C1 segment of cervical spinal cord (tissue), 14 donors: ENCODE measurements at regions not wholly inside any gene's neighbourhood (a gene's known extent, or its start where the extent isn't known, plus 50 kb on each side); places are given as distances from the start of the nearest gene placed in this dataset.
"Not testable (repeated sequence)": the region's sequence is repeated elsewhere in the genome, so short reads cannot be mapped to it uniquely, and the experiment has no call there.

ENCODE experiments used
- DNase-seq, 14 donors: peaks; one replicate each; lab custom pipeline; 2025; lab: John Stamatoyannopoulos, UW

- DNase-seq: no peak
Measured at GRCh38 chr2:53208815-53209214, 558.8 kb upstream of the CHAC2 start.

DNA sequence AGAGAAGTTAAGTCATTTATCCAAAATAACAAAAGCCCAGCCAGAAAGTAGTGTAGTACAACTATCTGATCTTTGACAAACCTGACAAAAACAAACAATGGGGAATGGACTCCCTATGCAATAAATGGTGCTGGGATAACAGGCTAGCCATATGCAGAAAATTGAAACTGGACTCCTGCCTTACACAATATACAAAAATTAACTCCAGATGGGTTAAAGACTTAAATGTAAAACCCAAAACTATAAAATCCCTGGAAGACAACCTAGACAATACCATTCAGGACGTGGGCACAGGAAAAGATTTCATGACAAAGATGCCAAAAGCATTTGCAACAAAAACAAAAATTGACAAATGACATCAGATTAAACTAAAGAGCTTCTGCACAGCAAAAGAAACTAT lies 561.4 kb upstream of the CHAC2 start:
- not testable (repeated sequence) for DNase-seq

DNA sequence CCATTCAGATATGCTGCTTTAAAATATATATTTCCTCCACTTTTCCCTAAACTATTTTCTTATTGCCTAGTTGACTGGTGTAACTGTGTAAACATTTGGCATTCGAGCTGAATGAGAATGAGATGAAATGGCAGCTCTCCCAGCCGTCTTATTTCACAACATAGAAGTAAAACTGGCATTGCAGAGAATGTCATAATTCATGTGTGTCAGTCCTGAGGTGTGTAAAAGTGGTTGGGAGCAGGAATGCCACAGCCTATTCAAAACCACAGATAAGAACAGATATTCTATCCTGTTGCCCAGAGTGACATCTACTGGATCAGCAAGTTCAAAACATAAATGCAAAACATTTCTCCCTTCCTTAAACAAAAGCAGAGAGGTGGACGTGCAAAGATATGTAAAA lies 565.5 kb upstream of the CHAC2 start:
- DNase-seq: peak in 1 of 14 donors; percentile 7

DNA sequence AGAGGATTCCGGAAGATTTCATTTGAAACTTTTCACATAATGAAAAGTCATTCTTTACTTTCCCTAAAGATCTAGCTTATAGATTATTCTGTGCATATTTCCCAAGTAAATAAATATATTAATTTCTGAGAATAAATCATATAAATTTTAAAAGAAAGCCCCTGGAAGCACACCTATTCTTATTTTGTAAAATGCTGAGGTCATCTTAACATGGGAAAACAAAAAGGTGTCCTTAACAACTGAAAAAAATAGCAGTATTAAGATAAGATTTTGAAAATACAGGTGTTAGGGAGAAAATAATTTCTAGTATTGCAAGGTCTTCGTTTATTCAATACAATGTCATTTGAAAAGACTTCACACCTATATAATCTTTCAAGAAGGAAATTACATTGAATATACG lies 567.5 kb upstream of the CHAC2 start:
- DNase-seq: no peak

DNA sequence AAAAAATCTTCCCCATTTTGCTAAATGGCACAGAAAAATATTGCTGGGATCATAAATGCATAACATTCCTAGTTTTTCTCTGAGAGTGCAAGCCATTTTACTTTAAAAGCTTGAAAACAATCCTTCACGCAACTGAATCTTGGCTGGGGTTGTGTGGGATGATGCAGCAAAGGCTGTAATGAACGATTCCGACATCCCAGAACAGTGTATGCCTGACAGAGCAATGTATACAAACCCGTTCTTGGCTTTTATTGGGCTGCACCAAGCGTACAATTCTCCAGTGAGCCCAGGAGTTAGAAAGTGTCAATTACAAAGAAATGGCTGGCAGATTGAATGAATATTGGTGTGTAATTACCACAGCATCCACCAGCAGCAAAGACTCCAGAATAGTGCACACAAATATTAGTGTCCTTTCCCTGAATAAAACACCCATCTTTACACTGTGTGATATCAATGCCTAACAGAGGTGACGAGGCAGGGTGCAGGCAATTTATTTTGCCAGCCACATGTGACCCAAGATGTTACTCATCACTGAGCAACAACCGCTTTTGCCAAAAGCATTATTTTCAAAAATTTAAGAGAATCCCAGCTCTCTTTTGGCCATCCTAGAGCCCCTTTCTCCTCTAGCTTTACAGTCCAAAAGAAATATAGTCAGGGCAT lies 578.6 kb upstream of the CHAC2 start:
- DNase-seq: no peak

DNA sequence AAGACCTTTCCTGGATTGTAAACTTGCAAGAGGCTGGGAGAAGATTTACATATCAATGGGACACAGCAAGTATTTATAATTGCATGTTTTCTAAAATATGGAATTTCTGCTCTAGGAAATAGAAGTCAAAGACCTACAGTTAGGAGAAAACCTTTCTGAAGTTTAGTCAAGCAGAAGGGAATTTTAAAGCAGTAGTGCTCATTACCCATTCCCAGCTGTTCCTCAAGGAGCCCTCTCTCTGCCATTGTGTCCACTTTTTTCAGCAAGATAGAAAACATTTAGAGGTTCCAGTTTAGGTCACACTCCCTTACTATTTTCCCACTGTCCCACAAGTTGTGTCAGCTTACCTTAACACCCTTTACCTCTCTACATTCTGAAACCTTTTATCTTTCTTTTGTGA lies 584.0 kb upstream of the CHAC2 start:
- DNase-seq: no peak

- no peak for DNase-seq
Measured at GRCh38 chr2:53182601-53183000, 585.0 kb upstream of the CHAC2 start.

- no peak for DNase-seq
Measured at GRCh38 chr2:53181759-53182158, 585.8 kb upstream of the CHAC2 start.

- no peak for DNase-seq
Measured at GRCh38 chr2:53177327-53177726, 590.3 kb upstream of the CHAC2 start.

DNA sequence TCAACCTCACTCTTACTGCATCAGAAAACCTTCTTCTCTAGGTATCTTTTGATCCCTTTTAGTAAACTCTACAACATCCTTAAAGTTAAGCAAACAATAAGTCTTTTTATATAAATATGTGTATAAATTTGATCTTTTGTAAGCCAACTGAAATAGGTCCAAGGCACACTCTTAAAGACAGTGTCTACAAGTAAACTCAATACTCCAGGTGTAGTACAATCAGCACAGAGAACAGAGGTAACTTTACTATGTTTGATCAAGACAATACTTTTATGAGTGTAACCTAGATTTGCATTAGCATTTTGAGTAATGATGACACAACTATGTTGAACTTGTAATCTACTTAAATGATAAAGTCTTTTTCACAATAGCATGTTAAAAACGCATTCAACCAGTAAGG lies 593.1 kb upstream of the CHAC2 start:
- DNase-seq: no peak

GRCh38 chr2:53173698-53174455 lies 593.7 kb upstream of the CHAC2 start:
- DNase-seq: no peak

GRCh38 chr2:53173091-53173490 lies 594.5 kb upstream of the CHAC2 start:
- DNase-seq: no peak

DNA sequence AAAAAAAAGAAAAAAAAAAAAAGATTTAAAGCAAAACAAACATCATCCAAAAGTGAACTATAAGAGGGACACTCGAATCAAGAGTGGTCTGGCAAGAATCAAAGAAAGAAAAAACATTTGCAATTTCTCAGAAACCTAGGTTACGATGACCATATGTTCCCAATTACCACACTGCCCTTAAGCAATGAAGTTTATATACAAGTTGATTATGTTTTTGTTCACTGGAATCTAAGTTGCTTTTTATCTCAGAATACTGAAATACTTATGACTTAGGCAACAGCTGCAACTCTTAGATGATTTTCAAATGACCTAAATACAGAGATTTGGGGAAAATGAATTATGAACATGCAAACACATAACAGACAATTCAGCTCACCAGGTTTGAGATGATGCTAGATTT lies 597.1 kb upstream of the CHAC2 start:
- DNase-seq: no peak

GRCh38 chr2:53167227-53167626 lies 600.4 kb upstream of the CHAC2 start:
- DNase-seq: no peak

DNA sequence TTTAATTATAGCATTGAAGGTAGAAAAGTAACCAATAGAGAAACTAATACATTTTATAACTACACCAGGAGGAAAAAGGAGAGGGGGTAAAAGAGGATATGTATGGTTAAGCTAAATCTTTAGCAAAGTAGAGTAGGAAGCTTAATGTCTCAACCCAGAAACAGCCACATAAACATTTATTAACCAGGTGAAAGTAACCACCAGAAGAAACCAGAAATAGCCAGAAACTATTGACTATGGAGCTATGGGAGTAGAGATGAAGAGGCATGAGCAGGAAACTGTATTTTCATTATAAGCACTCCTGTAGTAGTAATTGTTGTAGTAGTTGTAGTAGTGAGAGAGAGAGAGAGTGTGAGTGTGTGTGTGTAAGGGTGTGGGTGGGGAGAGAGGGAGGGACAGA lies 617.5 kb upstream of the CHAC2 start:
- no peak for DNase-seq

DNA sequence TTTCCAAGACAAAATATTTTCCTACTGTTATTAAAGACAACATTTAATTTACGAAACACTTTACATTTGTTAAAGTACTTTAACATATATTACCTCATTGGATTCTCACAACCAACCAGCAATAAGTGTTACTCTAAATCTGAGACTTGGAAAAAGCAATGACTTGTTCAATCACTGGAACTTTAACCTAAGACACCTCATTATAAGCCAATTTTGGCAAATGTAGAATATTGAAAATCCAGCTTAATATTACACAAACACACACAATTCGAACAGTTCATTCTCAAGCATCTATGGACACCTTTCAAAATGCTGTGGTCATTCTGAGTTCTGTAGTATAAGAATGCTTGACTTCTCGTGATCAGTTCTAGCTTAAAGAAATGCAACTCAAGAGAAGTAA lies 619.4 kb upstream of the CHAC2 start:
- DNase-seq: no peak

- DNase-seq: no peak
Measured at GRCh38 chr2:53131416-53131815, 636.2 kb upstream of the CHAC2 start.

GRCh38 chr2:53130441-53130943 lies 637.1 kb upstream of the CHAC2 start:
- peak in 1 of 14 donors; percentile 12 for DNase-seq

- DNase-seq: no peak
Measured at GRCh38 chr2:53129851-53130250, 637.8 kb upstream of the CHAC2 start.

DNA sequence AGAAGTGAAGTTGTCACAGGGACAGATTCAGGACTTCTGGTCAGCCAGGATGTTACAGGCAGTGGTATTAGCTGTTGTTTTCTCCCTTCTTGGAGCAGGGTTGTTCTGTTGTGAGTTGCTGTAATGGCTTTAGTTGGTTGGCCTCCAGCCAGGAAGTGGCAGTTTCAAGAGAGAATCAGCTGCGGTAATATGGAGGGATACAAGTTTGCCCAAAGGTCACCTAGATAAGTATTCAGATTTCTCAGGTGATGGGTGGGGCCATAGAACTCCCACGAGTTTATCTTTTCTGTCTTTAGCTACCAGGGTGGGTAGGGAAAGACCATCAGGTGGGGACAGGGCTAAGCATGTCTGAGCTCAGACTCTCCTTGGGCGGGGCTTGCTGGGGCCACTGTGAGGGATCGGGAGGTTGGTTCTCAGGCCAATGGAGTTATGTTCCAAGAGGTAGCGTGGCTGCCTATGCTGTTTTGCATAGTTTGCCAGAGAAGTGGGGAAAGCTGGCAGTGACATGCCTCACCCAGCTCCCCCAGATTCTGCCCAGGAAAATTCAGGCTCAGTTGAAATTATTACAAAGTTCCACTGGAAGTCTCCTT lies 640.4 kb upstream of the CHAC2 start:
- DNase-seq: no peak

- DNase-seq: no peak
Measured at GRCh38 chr2:53114991-53115390, 652.6 kb upstream of the CHAC2 start.

- DNase-seq: no peak
Measured at GRCh38 chr2:53114582-53114981, 653.0 kb upstream of the CHAC2 start.

GRCh38 chr2:53112408-53112807 lies 655.2 kb upstream of the CHAC2 start:
- not testable (repeated sequence) for DNase-seq
